ENCODE measurements at regions not wholly inside any gene's neighbourhood (a gene's known extent, or its start where the extent isn't known, plus 50 kb on each side); places are given as distances from the start of the nearest gene placed in this dataset.

GRCh38 chr5:164013077-164013670 lies 507.8 kb downstream of the MAT2B start:
- H3K9me3 ChIP-seq (ENCODE audit: control insufficient read depth, insufficient read depth, low read length): no peaks in the 10 kb centered on the region
- no peaks in the 10 kb centered on the region for H3K4me1 ChIP-seq (ENCODE audit: control insufficient read depth, insufficient read depth, low read length)
- no peak overlapping the region for H3K4me3 ChIP-seq (ENCODE audit: low read length)
- no CpG with 5 or more reads among the region's 6 CpGs for WGBS (ENCODE audit: insufficient coverage, insufficient read length)
- DNase-seq (ENCODE audit: low read depth, low spot score): peak; percentile 70
- H3K27me3 ChIP-seq (ENCODE audit: control insufficient read depth, insufficient read depth, low read length): no peaks in the 10 kb centered on the region
- no peaks in the 10 kb centered on the region for H3K36me3 ChIP-seq (ENCODE audit: control insufficient read depth, insufficient read depth, low read length)
- H3K27ac ChIP-seq (ENCODE audit: low read length): no peak overlapping the region

GRCh38 chr5:164020116-164020515 lies 514.7 kb downstream of the MAT2B start:
- no peaks in the 10 kb centered on the region for H3K4me1 ChIP-seq (ENCODE audit: control insufficient read depth, insufficient read depth, low read length)
- H3K36me3 ChIP-seq (ENCODE audit: control insufficient read depth, insufficient read depth, low read length): no peaks in the 10 kb centered on the region
- no peak for DNase-seq (ENCODE audit: low read depth, low spot score)
- WGBS (ENCODE audit: insufficient coverage, insufficient read length): no CpG with 5 or more reads among the region's 7 CpGs
- H3K4me3 ChIP-seq (ENCODE audit: low read length): no peak overlapping the region
- no peaks in the 10 kb centered on the region for H3K9me3 ChIP-seq (ENCODE audit: control insufficient read depth, insufficient read depth, low read length)
- H3K27me3 ChIP-seq (ENCODE audit: control insufficient read depth, insufficient read depth, low read length): no peaks in the 10 kb centered on the region
- H3K27ac ChIP-seq (ENCODE audit: low read length): no peak overlapping the region

- no peak for DNase-seq (ENCODE audit: low read depth, low spot score)
- Histone ChIP-seq H3K4me1 (ENCODE audit: control insufficient read depth, insufficient read depth, low read length) (no peaks in the 10 kb centered on the region), H3K27ac (ENCODE audit: low read length) (no peak overlapping the region), H3K36me3 (ENCODE audit: control insufficient read depth, insufficient read depth, low read length) (no peaks in the 10 kb centered on the region), H3K27me3 (ENCODE audit: control insufficient read depth, insufficient read depth, low read length) (no peaks in the 10 kb centered on the region), H3K9me3 (ENCODE audit: control insufficient read depth, insufficient read depth, low read length) (no peaks in the 10 kb centered on the region), H3K4me3 (ENCODE audit: low read length) (no peak overlapping the region)
- WGBS (ENCODE audit: insufficient coverage, insufficient read length): no CpG with 5 or more reads among the region's 2 CpGs
Observed at GRCh38 chr5:164027738-164028137, 522.3 kb downstream of the MAT2B start.

GRCh38 chr5:164038128-164038783 lies 532.8 kb downstream of the MAT2B start:
- H3K36me3 ChIP-seq (ENCODE audit: control insufficient read depth, insufficient read depth, low read length): no peaks in the 10 kb centered on the region
- WGBS (ENCODE audit: insufficient coverage, insufficient read length): no CpG with 5 or more reads among the region's 3 CpGs
- H3K9me3 ChIP-seq (ENCODE audit: control insufficient read depth, insufficient read depth, low read length): no peaks in the 10 kb centered on the region
- no peaks in the 10 kb centered on the region for H3K27me3 ChIP-seq (ENCODE audit: control insufficient read depth, insufficient read depth, low read length)
- no peak overlapping the region for H3K4me3 ChIP-seq (ENCODE audit: low read length)
- DNase-seq (ENCODE audit: low read depth, low spot score): no peak
- no peak overlapping the region for H3K27ac ChIP-seq (ENCODE audit: low read length)
- no peaks in the 10 kb centered on the region; the same call in 1 of the 2 replicates for H3K4me1 ChIP-seq (ENCODE audit: control insufficient read depth, insufficient read depth, low read length)

- no peak for DNase-seq (ENCODE audit: low read depth, low spot score)
- H3K9me3 ChIP-seq (ENCODE audit: control insufficient read depth, insufficient read depth, low read length): no peaks in the 10 kb centered on the region
- no peak overlapping the region for H3K4me3 ChIP-seq (ENCODE audit: low read length)
- H3K27ac ChIP-seq (ENCODE audit: low read length): no peak overlapping the region
- H3K4me1 ChIP-seq (ENCODE audit: control insufficient read depth, insufficient read depth, low read length): no peaks in the 10 kb centered on the region
- H3K27me3 ChIP-seq (ENCODE audit: control insufficient read depth, insufficient read depth, low read length): no peaks in the 10 kb centered on the region
- H3K36me3 ChIP-seq (ENCODE audit: control insufficient read depth, insufficient read depth, low read length): no peaks in the 10 kb centered on the region
- whole genome bisulfite sequencing (ENCODE audit: insufficient coverage, insufficient read length): no CpG with 5 or more reads among the region's 1 CpG
Observed at GRCh38 chr5:164041105-164041504, 535.7 kb downstream of the MAT2B start.

- H3K4me1 ChIP-seq (ENCODE audit: control insufficient read depth, insufficient read depth, low read length): no peaks in the 10 kb centered on the region
- H3K36me3 ChIP-seq (ENCODE audit: control insufficient read depth, insufficient read depth, low read length): no peaks in the 10 kb centered on the region
- no peak overlapping the region for H3K4me3 ChIP-seq (ENCODE audit: low read length)
- no peak for DNase-seq (ENCODE audit: low read depth, low spot score)
- H3K27me3 ChIP-seq (ENCODE audit: control insufficient read depth, insufficient read depth, low read length): no peaks in the 10 kb centered on the region
- no peak overlapping the region for H3K27ac ChIP-seq (ENCODE audit: low read length)
- H3K9me3 ChIP-seq (ENCODE audit: control insufficient read depth, insufficient read depth, low read length): no peaks in the 10 kb centered on the region
- no CpG with 5 or more reads among the region's 2 CpGs for WGBS (ENCODE audit: insufficient coverage, insufficient read length)
Observed at GRCh38 chr5:164048359-164048926, 543.0 kb downstream of the MAT2B start.

- Histone ChIP-seq H3K27me3 (ENCODE audit: control insufficient read depth, insufficient read depth, low read length) (no peaks in the 10 kb centered on the region), H3K27ac (ENCODE audit: low read length) (no peak overlapping the region), H3K4me3 (ENCODE audit: low read length) (no peak overlapping the region), H3K4me1 (ENCODE audit: control insufficient read depth, insufficient read depth, low read length) (no peaks in the 10 kb centered on the region), H3K36me3 (ENCODE audit: control insufficient read depth, insufficient read depth, low read length) (no peaks in the 10 kb centered on the region), H3K9me3 (ENCODE audit: control insufficient read depth, insufficient read depth, low read length) (no peaks in the 10 kb centered on the region)
- DNase-seq (ENCODE audit: low read depth, low spot score): no peak
- no CpG with 5 or more reads among the region's 1 CpG for WGBS (ENCODE audit: insufficient coverage, insufficient read length)
Observed at GRCh38 chr5:164051745-164052144, 546.3 kb downstream of the MAT2B start.

GRCh38 chr5:164052536-164053093 lies 547.2 kb downstream of the MAT2B start:
- Histone ChIP-seq H3K4me3 (ENCODE audit: low read length) (no peak overlapping the region), H3K27me3 (ENCODE audit: control insufficient read depth, insufficient read depth, low read length) (no peaks in the 10 kb centered on the region), H3K36me3 (ENCODE audit: control insufficient read depth, insufficient read depth, low read length) (no peaks in the 10 kb centered on the region), H3K27ac (ENCODE audit: low read length) (no peak overlapping the region), H3K4me1 (ENCODE audit: control insufficient read depth, insufficient read depth, low read length) (no peaks in the 10 kb centered on the region), H3K9me3 (ENCODE audit: control insufficient read depth, insufficient read depth, low read length) (no peaks in the 10 kb centered on the region)
- no peak for DNase-seq (ENCODE audit: low read depth, low spot score)
- no CpG with 5 or more reads among the region's 3 CpGs for WGBS (ENCODE audit: insufficient coverage, insufficient read length)

GRCh38 chr5:164053123-164053522 lies 547.7 kb downstream of the MAT2B start:
- H3K4me1 ChIP-seq (ENCODE audit: control insufficient read depth, insufficient read depth, low read length): no peaks in the 10 kb centered on the region
- no peak overlapping the region for H3K27ac ChIP-seq (ENCODE audit: low read length)
- no peaks in the 10 kb centered on the region for H3K9me3 ChIP-seq (ENCODE audit: control insufficient read depth, insufficient read depth, low read length)
- no peak overlapping the region for H3K4me3 ChIP-seq (ENCODE audit: low read length)
- H3K27me3 ChIP-seq (ENCODE audit: control insufficient read depth, insufficient read depth, low read length): no peaks in the 10 kb centered on the region
- no peaks in the 10 kb centered on the region for H3K36me3 ChIP-seq (ENCODE audit: control insufficient read depth, insufficient read depth, low read length)
- no CpG with 5 or more reads among the region's 1 CpG for WGBS (ENCODE audit: insufficient coverage, insufficient read length)
- no peak for DNase-seq (ENCODE audit: low read depth, low spot score)

GRCh38 chr5:164054461-164054860 lies 549.0 kb downstream of the MAT2B start:
- Histone ChIP-seq H3K9me3 (ENCODE audit: control insufficient read depth, insufficient read depth, low read length) (no peaks in the 10 kb centered on the region), H3K27me3 (ENCODE audit: control insufficient read depth, insufficient read depth, low read length) (no peaks in the 10 kb centered on the region), H3K36me3 (ENCODE audit: control insufficient read depth, insufficient read depth, low read length) (no peaks in the 10 kb centered on the region), H3K4me3 (ENCODE audit: low read length) (no peak overlapping the region), H3K4me1 (ENCODE audit: control insufficient read depth, insufficient read depth, low read length) (no peaks in the 10 kb centered on the region), H3K27ac (ENCODE audit: low read length) (no peak overlapping the region)
- WGBS (ENCODE audit: insufficient coverage, insufficient read length): no CpG with 5 or more reads among the region's 2 CpGs
- no peak for DNase-seq (ENCODE audit: low read depth, low spot score)
